ENCODE measurements at regions not wholly inside any gene's neighbourhood (a gene's known extent, or its start where the extent isn't known, plus 50 kb on each side); places are given as distances from the start of the nearest gene placed in this dataset.

- H3K36me3 Mint-ChIP-seq, result no peaks in the 10 kb centered on the region
- no peak overlapping the region for H3K4me3 Mint-ChIP-seq
- H3K9me3 Mint-ChIP-seq, result no peaks in the 10 kb centered on the region
- no peaks in the 10 kb centered on the region for H3K4me1 Mint-ChIP-seq (ENCODE audit: low read depth)
- POLR2A ChIA-PET, result no interaction called here
- H3K27ac Mint-ChIP-seq, result no peak overlapping the region
- intact Hi-C loops (cut with micrococcal nuclease), result no loop called here
- DNase-seq, result no peak
- CTCF ChIA-PET, result no interaction called here
- peaks cover 2% of the 10 kb centered on the region for H3K27me3 Mint-ChIP-seq
Observed at GRCh38 chr20:56689318-56689717, 60.2 kb downstream of the TFAP2C start.

- no peaks in the 10 kb centered on the region for H3K4me1 Mint-ChIP-seq (ENCODE audit: low read depth)
- DNase-seq, result no peak
- H3K27me3 Mint-ChIP-seq, result peaks cover 2% of the 10 kb centered on the region
- H3K36me3 Mint-ChIP-seq, result no peaks in the 10 kb centered on the region
- H3K27ac Mint-ChIP-seq, result no peak overlapping the region
- H3K4me3 Mint-ChIP-seq, result no peak overlapping the region
- ChIA-PET POLR2A (no interaction called here), CTCF (no interaction called here)
- intact Hi-C loops (cut with micrococcal nuclease), result no loop called here
- no peaks in the 10 kb centered on the region for H3K9me3 Mint-ChIP-seq
Observed at GRCh38 chr20:56689852-56690485, 60.9 kb downstream of the TFAP2C start.

- no peak overlapping the region for H3K4me3 Mint-ChIP-seq
- no peaks in the 10 kb centered on the region for H3K4me1 Mint-ChIP-seq (ENCODE audit: low read depth)
- ChIA-PET POLR2A (no interaction called here), CTCF (no interaction called here)
- intact Hi-C loops (cut with micrococcal nuclease), result no loop called here
- H3K27me3 Mint-ChIP-seq, result peaks cover 2% of the 10 kb centered on the region
- H3K36me3 Mint-ChIP-seq, result no peaks in the 10 kb centered on the region
- no peak overlapping the region for H3K27ac Mint-ChIP-seq
- DNase-seq, result no peak
- H3K9me3 Mint-ChIP-seq, result no peaks in the 10 kb centered on the region
Observed at GRCh38 chr20:56690531-56691175, 61.5 kb downstream of the TFAP2C start.

GRCh38 chr20:56691325-56691998 is 62.4 kb downstream of the TFAP2C start:
- Mint-ChIP-seq H3K27ac (no peak overlapping the region), H3K9me3 (no peaks in the 10 kb centered on the region), H3K4me3 (no peak overlapping the region), H3K36me3 (no peaks in the 10 kb centered on the region), H3K27me3 (peaks cover 2% of the 10 kb centered on the region), H3K4me1 (ENCODE audit: low read depth) (no peaks in the 10 kb centered on the region)
- intact Hi-C loops (cut with micrococcal nuclease), result no loop called here
- ChIA-PET CTCF (no interaction called here), POLR2A (no interaction called here)
- DNase-seq, result no peak

GRCh38 chr20:56693217-56693616 is 64.1 kb downstream of the TFAP2C start:
- CTCF ChIA-PET, result no interaction called here
- Mint-ChIP-seq H3K27ac (no peak overlapping the region), H3K27me3 (peaks cover 2% of the 10 kb centered on the region), H3K36me3 (no peaks in the 10 kb centered on the region), H3K4me1 (ENCODE audit: low read depth) (no peaks in the 10 kb centered on the region), H3K9me3 (no peaks in the 10 kb centered on the region), H3K4me3 (no peak overlapping the region)
- intact Hi-C loops (cut with micrococcal nuclease), result no loop called here
- POLR2A ChIA-PET, result no interaction called here
- no peak for DNase-seq

- CTCF ChIA-PET, result no interaction called here
- no peaks in the 10 kb centered on the region for H3K4me1 Mint-ChIP-seq (ENCODE audit: low read depth)
- no peak for DNase-seq
- H3K27ac Mint-ChIP-seq, result no peak overlapping the region
- no peaks in the 10 kb centered on the region for H3K9me3 Mint-ChIP-seq
- peaks cover 6% of the 10 kb centered on the region for H3K27me3 Mint-ChIP-seq
- no peak overlapping the region for H3K4me3 Mint-ChIP-seq
- no peaks in the 10 kb centered on the region for H3K36me3 Mint-ChIP-seq
- POLR2A ChIA-PET, result no interaction called here
- intact Hi-C loops (cut with micrococcal nuclease), result no loop called here
Observed at GRCh38 chr20:56697476-56697875, 68.4 kb downstream of the TFAP2C start.

GRCh38 chr20:56698297-56698696 is 69.2 kb downstream of the TFAP2C start:
- intact Hi-C loops (cut with micrococcal nuclease), result no loop called here
- H3K27me3 Mint-ChIP-seq, result peaks cover 5% of the 10 kb centered on the region
- no peak for DNase-seq
- H3K4me3 Mint-ChIP-seq, result no peak overlapping the region
- no peaks in the 10 kb centered on the region for H3K36me3 Mint-ChIP-seq
- ChIA-PET POLR2A (no interaction called here), CTCF (no interaction called here)
- H3K9me3 Mint-ChIP-seq, result no peaks in the 10 kb centered on the region
- no peak overlapping the region for H3K27ac Mint-ChIP-seq
- no peaks in the 10 kb centered on the region for H3K4me1 Mint-ChIP-seq (ENCODE audit: low read depth)

- Mint-ChIP-seq H3K27ac (no peak overlapping the region), H3K36me3 (no peaks in the 10 kb centered on the region), H3K27me3 (peaks cover 5% of the 10 kb centered on the region), H3K9me3 (no peaks in the 10 kb centered on the region), H3K4me3 (no peak overlapping the region), H3K4me1 (ENCODE audit: low read depth) (no peaks in the 10 kb centered on the region)
- intact Hi-C loops (cut with micrococcal nuclease), result no loop called here
- CTCF ChIA-PET, result no interaction called here
- POLR2A ChIA-PET, result no interaction called here
- DNase-seq, result no peak
Observed at GRCh38 chr20:56698749-56699148, 69.6 kb downstream of the TFAP2C start.

- CTCF ChIA-PET, result interaction anchor here (0.7 kb wide), 1 partner anchor 9 kb away, joined by 3 read pairs; no protein-coding TSS in a partner anchor
Observed at GRCh38 chr20:56702931-56703840, 74.1 kb downstream of the TFAP2C start.

GRCh38 chr20:56706867-56707360 is 77.8 kb downstream of the TFAP2C start:
- ChIA-PET POLR2A (no interaction called here), CTCF (no interaction called here)
- no peak overlapping the region for H3K4me3 Mint-ChIP-seq
- intact Hi-C loops (cut with micrococcal nuclease), result no loop called here
- no peaks in the 10 kb centered on the region for H3K36me3 Mint-ChIP-seq
- H3K4me1 Mint-ChIP-seq (ENCODE audit: low read depth), result no peaks in the 10 kb centered on the region
- no peak for DNase-seq
- H3K9me3 Mint-ChIP-seq, result no peaks in the 10 kb centered on the region
- H3K27ac Mint-ChIP-seq, result no peak overlapping the region
- H3K27me3 Mint-ChIP-seq, result peaks cover 12% of the 10 kb centered on the region

More at GRCh38 chr20:56702931-56703840, 74.1 kb downstream of the TFAP2C start:
- no peaks in the 10 kb centered on the region for H3K9me3 Mint-ChIP-seq
- no peak overlapping the region for H3K4me3 Mint-ChIP-seq
- H3K4me1 Mint-ChIP-seq (ENCODE audit: low read depth), result no peaks in the 10 kb centered on the region
- POLR2A ChIA-PET, result no interaction called here
- no peak overlapping the region for H3K27ac Mint-ChIP-seq
- no peaks in the 10 kb centered on the region for H3K36me3 Mint-ChIP-seq
- H3K27me3 Mint-ChIP-seq, result peaks cover 10% of the 10 kb centered on the region
- intact Hi-C loops (cut with micrococcal nuclease), result no loop called here
- DNase-seq, result no peak

- no peak for DNase-seq
- Mint-ChIP-seq H3K9me3 (no peaks in the 10 kb centered on the region), H3K36me3 (no peaks in the 10 kb centered on the region), H3K4me3 (no peak overlapping the region), H3K27me3 (peaks cover 10% of the 10 kb centered on the region), H3K4me1 (ENCODE audit: low read depth) (no peaks in the 10 kb centered on the region), H3K27ac (no peak overlapping the region)
- ChIA-PET POLR2A (no interaction called here), CTCF (no interaction called here)
- intact Hi-C loops (cut with micrococcal nuclease), result no loop called here
Observed at GRCh38 chr20:56708991-56709390, 79.9 kb downstream of the TFAP2C start.

- CTCF ChIA-PET, result no interaction called here
- peaks cover 8% of the 10 kb centered on the region for H3K27me3 Mint-ChIP-seq
- no peaks in the 10 kb centered on the region for H3K9me3 Mint-ChIP-seq
- intact Hi-C loops (cut with micrococcal nuclease), result no loop called here
- no peak for DNase-seq
- H3K4me1 Mint-ChIP-seq (ENCODE audit: low read depth), result no peaks in the 10 kb centered on the region
- H3K4me3 Mint-ChIP-seq, result no peak overlapping the region
- H3K36me3 Mint-ChIP-seq, result no peaks in the 10 kb centered on the region
- POLR2A ChIA-PET, result no interaction called here
- H3K27ac Mint-ChIP-seq, result no peak overlapping the region
Observed at GRCh38 chr20:56710125-56710524, 81.0 kb downstream of the TFAP2C start.

Data from activated CD4-positive, alpha-beta memory T cell treated with anti-CD3 and anti-CD28 coated beads for 36 hours (primary cell).